ENCODE measurements at regions not wholly inside any gene's neighbourhood (a gene's known extent, or its start where the extent isn't known, plus 50 kb on each side); places are given as distances from the start of the nearest gene placed in this dataset.
"Not testable (repeated sequence)": the region's sequence is repeated elsewhere in the genome, so short reads cannot be mapped to it uniquely, and the experiment has no call there.

GRCh38 chr7:136405931-136406777 is 429.0 kb upstream of the MTPN start:
- DNase-seq (ENCODE audit: low spot score), result peak; percentile 17

- no peak for DNase-seq (ENCODE audit: low spot score)
Observed at GRCh38 chr7:136403591-136403990, 426.4 kb upstream of the MTPN start.

GRCh38 chr7:136400877-136401276 is 423.7 kb upstream of the MTPN start:
- DNase-seq (ENCODE audit: low spot score), result no peak

GRCh38 chr7:136399385-136399784 is 422.2 kb upstream of the MTPN start:
- no peak for DNase-seq (ENCODE audit: low spot score)

GRCh38 chr7:136392856-136393255 is 415.7 kb upstream of the MTPN start:
- DNase-seq (ENCODE audit: low spot score), result no peak

- DNase-seq (ENCODE audit: low spot score), result no peak
Observed at GRCh38 chr7:136391371-136391770, 414.2 kb upstream of the MTPN start.

- DNase-seq (ENCODE audit: low spot score), result no peak
Observed at GRCh38 chr7:136389933-136390332, 412.8 kb upstream of the MTPN start.

GRCh38 chr7:136386876-136387275 is 409.7 kb upstream of the MTPN start:
- DNase-seq (ENCODE audit: low spot score), result no peak

- DNase-seq (ENCODE audit: low spot score), result not testable (repeated sequence)
Observed at GRCh38 chr7:136371409-136371808, 394.2 kb upstream of the MTPN start.

GRCh38 chr7:136370137-136370536 is 393.0 kb upstream of the MTPN start:
- DNase-seq (ENCODE audit: low spot score), result no peak

GRCh38 chr7:136369225-136369624 is 392.1 kb upstream of the MTPN start:
- no peak for DNase-seq (ENCODE audit: low spot score)

GRCh38 chr7:136359333-136359903 is 382.3 kb upstream of the MTPN start:
- no peak for DNase-seq (ENCODE audit: low spot score)

- DNase-seq (ENCODE audit: low spot score), result no peak
Observed at GRCh38 chr7:136353287-136353686, 376.1 kb upstream of the MTPN start.

GRCh38 chr7:136348542-136349192 is 371.5 kb upstream of the MTPN start:
- DNase-seq (ENCODE audit: low spot score), result no peak

GRCh38 chr7:136348142-136348541 is 371.0 kb upstream of the MTPN start:
- no peak for DNase-seq (ENCODE audit: low spot score)

- DNase-seq (ENCODE audit: low spot score), result no peak
Observed at GRCh38 chr7:136347488-136347887, 370.3 kb upstream of the MTPN start.

- DNase-seq (ENCODE audit: low spot score), result no peak
Observed at GRCh38 chr7:136342251-136342650, 365.1 kb upstream of the MTPN start.

- no peak for DNase-seq (ENCODE audit: low spot score)
Observed at GRCh38 chr7:136339464-136339863, 362.3 kb upstream of the MTPN start.

GRCh38 chr7:136336932-136337331 is 359.8 kb upstream of the MTPN start:
- no peak for DNase-seq (ENCODE audit: low spot score)

GRCh38 chr7:136333636-136334035 is 356.5 kb upstream of the MTPN start:
- DNase-seq (ENCODE audit: low spot score), result no peak

GRCh38 chr7:136326045-136326609 is 349.0 kb upstream of the MTPN start:
- DNase-seq (ENCODE audit: low spot score), result no peak

GRCh38 chr7:136325578-136325977 is 348.4 kb upstream of the MTPN start:
- no peak for DNase-seq (ENCODE audit: low spot score)

GRCh38 chr7:136325027-136325426 is 347.9 kb upstream of the MTPN start:
- no peak for DNase-seq (ENCODE audit: low spot score)
